SU-DHL-6 (cell line): ENCODE measurements at regions not wholly inside any gene's neighbourhood (a gene's known extent, or its start where the extent isn't known, plus 50 kb on each side); places are given as distances from the start of the nearest gene placed in this dataset.

Experiments used
- H2AFZ ChIP-seq: fragments of 200-600 bp; sonication (generic); 2 replicates; pipeline ENCODE4 v1.6.1; 2014; ENCODE audit warnings: low read depth, mild to moderate bottlenecking, moderate library complexity, mixed read lengths, antibody characterized with exemption, low read length; ENCODE audit not compliant: severe bottlenecking
- H3F3A ChIP-seq: fragments of 200-600 bp; shearing (Covaris generic); 2 replicates; pipeline ENCODE4 v1.6.0; 2016; ENCODE audit warnings: antibody characterized with exemption, mild to moderate bottlenecking; ENCODE audit not compliant: insufficient read depth
- H3K27ac ChIP-seq: fragments of 200-600 bp; sonication (generic); 2 replicates; pipeline ENCODE4 v1.5.1; 2016; ENCODE audit warnings: low read depth, mild to moderate bottlenecking, low read length, moderate library complexity, mixed read lengths
- H3K27me3 ChIP-seq: fragments of 200-600 bp; sonication (generic), shearing (Covaris generic); 2 replicates; pipeline ENCODE4 v1.6.0; 2014; ENCODE audit warnings: mild to moderate bottlenecking, low read length
- H3K36me3 ChIP-seq: fragments of 200-600 bp; sonication (generic); 2 replicates; pipeline ENCODE4 v1.6.1; 2014; ENCODE audit warnings: mild to moderate bottlenecking, low read length, mixed read lengths
- H3K4me2 ChIP-seq: fragments of 300-600, 200-600 bp; shearing (Covaris generic), sonication (generic); 2 replicates; pipeline ENCODE4 v1.6.0; 2014; ENCODE audit warnings: low read length, low read depth, mild to moderate bottlenecking; ENCODE audit not compliant: poor library complexity, severe bottlenecking
- H3K4me3 ChIP-seq: fragments of 200-600 bp; sonication (generic); 2 replicates; pipeline ENCODE4 v1.5.1; 2014; ENCODE audit warnings: antibody characterized with exemption, low read length, mild to moderate bottlenecking, mixed read lengths; ENCODE audit not compliant: insufficient read depth, poor library complexity, severe bottlenecking
- H3K79me2 ChIP-seq: fragments of 200-600 bp; sonication (generic); 2 replicates; pipeline ENCODE4 v1.6.1; 2014; ENCODE audit warnings: mild to moderate bottlenecking, low read length, moderate library complexity; ENCODE audit not compliant: insufficient read depth
- H3K9ac ChIP-seq: fragments of 200-600 bp; sonication (generic); 2 replicates; pipeline ENCODE4 v1.7.0; 2014; ENCODE audit warnings: mild to moderate bottlenecking, low read length
- H3K9me2 ChIP-seq: fragments of 200-600 bp; sonication (generic); replicated peaks from 2 replicates; pipeline ENCODE4 v1.6.1; 2014; ENCODE audit warnings: low read length; ENCODE audit not compliant: insufficient read depth
- H3K9me3 ChIP-seq: fragments of 200-600 bp; sonication (generic); 2 replicates; pipeline ENCODE4 v1.6.1; 2014; ENCODE audit warnings: low read length, mixed read lengths; ENCODE audit not compliant: insufficient read depth
- H4K20me1 ChIP-seq: fragments of 200-600 bp; sonication (generic); 2 replicates; pipeline ENCODE4 v1.6.1; 2014; ENCODE audit warnings: low read depth, mild to moderate bottlenecking, antibody characterized with exemption, low read length, moderate library complexity, mixed read lengths
- CTCF ChIP-seq: fragments of 200-600 bp; sonication (generic); IDR thresholded peaks from one replicate; pipeline ENCODE4 v1.5.1; 2017; ENCODE audit warnings: antibody characterized with exemption, mild to moderate bottlenecking, low read length, moderate library complexity; ENCODE audit not compliant: insufficient read depth, poor library complexity, severe bottlenecking
- EZH2phosphoT487 ChIP-seq: fragments of 200-600 bp; sonication (generic), shearing (Covaris generic); conservative IDR thresholded peaks from 2 replicates; pipeline ENCODE4 v1.6.1; 2018; ENCODE audit warnings: mild to moderate bottlenecking, antibody characterized with exemption, low read length, moderate library complexity, mixed read lengths

GRCh38 chr11:21810650-21811049 lies 382.2 kb upstream of the ANO5 start:
- no peak overlapping the region for H3K27ac ChIP-seq

GRCh38 chr11:21811572-21811971 lies 381.3 kb upstream of the ANO5 start:
- H3K9me2 ChIP-seq, result 0 out of 2 replicates have a peak, but pooled peaks cover 2% of the 10 kb centered on the region
- H3K4me3 ChIP-seq, result no peak overlapping the region
- no peaks in the 10 kb centered on the region for H3K27me3 ChIP-seq
- no peak overlapping the region for H3K4me2 ChIP-seq
- no peak overlapping the region for H2AFZ ChIP-seq
- H3K9ac ChIP-seq, result no peak overlapping the region
- H3F3A ChIP-seq, result no peaks in the 10 kb centered on the region
- no peaks in the 10 kb centered on the region; the same call in 1 of the 2 replicates for H3K9me3 ChIP-seq
- no peaks in the 10 kb centered on the region for H3K79me2 ChIP-seq
- no peaks in the 10 kb centered on the region for H4K20me1 ChIP-seq
- TF ChIP-seq CTCF (no peak), EZH2phosphoT487 (no peak)
- no peaks in the 10 kb centered on the region for H3K36me3 ChIP-seq
- H3K27ac ChIP-seq, result no peak overlapping the region

More at GRCh38 chr11:21810650-21811049, 382.2 kb upstream of the ANO5 start:
- TF ChIP-seq CTCF, result no peak
- no peak for TF ChIP-seq EZH2phosphoT487
- Histone ChIP-seq H3K9me2 (0 out of 2 replicates have a peak, but pooled peaks cover 2% of the 10 kb centered on the region), H4K20me1 (no peaks in the 10 kb centered on the region), H3K79me2 (no peaks in the 10 kb centered on the region), H3K36me3 (no peaks in the 10 kb centered on the region), H2AFZ (no peak overlapping the region), H3F3A (no peaks in the 10 kb centered on the region), H3K9me3 (no peaks in the 10 kb centered on the region; the same call in 1 of the 2 replicates), H3K4me3 (no peak overlapping the region), H3K4me2 (no peak overlapping the region), H3K27me3 (no peaks in the 10 kb centered on the region), H3K9ac (no peak overlapping the region)

GRCh38 chr11:21814169-21814568 lies 378.7 kb upstream of the ANO5 start:
- no peak overlapping the region for H3K4me3 ChIP-seq
- no peaks in the 10 kb centered on the region for H3K27me3 ChIP-seq
- TF ChIP-seq EZH2phosphoT487, result no peak
- 0 out of 2 replicates have a peak, but pooled peaks cover 2% of the 10 kb centered on the region for H3K9me2 ChIP-seq
- no peak overlapping the region for H3K27ac ChIP-seq
- H3K9ac ChIP-seq, result no peak overlapping the region
- H2AFZ ChIP-seq, result no peak overlapping the region
- no peaks in the 10 kb centered on the region for H4K20me1 ChIP-seq
- H3K36me3 ChIP-seq, result no peaks in the 10 kb centered on the region
- no peaks in the 10 kb centered on the region for H3K79me2 ChIP-seq
- H3K9me3 ChIP-seq, result no peaks in the 10 kb centered on the region; the same call in 1 of the 2 replicates
- H3F3A ChIP-seq, result no peaks in the 10 kb centered on the region
- no peak overlapping the region for H3K4me2 ChIP-seq

GRCh38 chr11:21817696-21818095 lies 375.2 kb upstream of the ANO5 start:
- Histone ChIP-seq H4K20me1 (no peaks in the 10 kb centered on the region), H3K36me3 (no peaks in the 10 kb centered on the region), H3K9me3 (no peaks in the 10 kb centered on the region; the same call in 1 of the 2 replicates), H3K4me3 (no peak overlapping the region), H3K27me3 (no peaks in the 10 kb centered on the region), H3K9me2 (no peaks in the 10 kb centered on the region), H3K9ac (no peak overlapping the region), H3K79me2 (no peaks in the 10 kb centered on the region), H3K4me2 (no peak overlapping the region), H3F3A (no peaks in the 10 kb centered on the region), H3K27ac (no peak overlapping the region), H2AFZ (no peak overlapping the region)
- no peak for TF ChIP-seq EZH2phosphoT487
- no peak for TF ChIP-seq CTCF
